Lower lobe of right lung (tissue), 2 donors: ENCODE measurements at regions not wholly inside any gene's neighbourhood (a gene's known extent, or its start where the extent isn't known, plus 50 kb on each side); places are given as distances from the start of the nearest gene placed in this dataset.

Source experiments
- ATAC-seq, 2 donors: fragments of 200-7000 bp; cut with Tn5 transposase; one replicate each; pipeline ENCODE4 v1.9.1; 2020 to 2022; ENCODE audit warnings: mild to moderate bottlenecking in 2 of 2, moderate library complexity in 2 of 2
- DNase-seq: peaks from one replicate; pipeline ENCODE4 v3.0.0-alpha.2; 2020
- H3K27ac ChIP-seq: fragments of 200-600 bp; one replicate; pipeline ENCODE4 v1.8.0; 2022
- H3K27me3 ChIP-seq: fragments of 200-600 bp; one replicate; pipeline ENCODE4 v1.8.0; 2022; ENCODE audit warnings: low read depth
- H3K36me3 ChIP-seq: fragments of 200-600 bp; one replicate; pipeline ENCODE4 v1.8.0; 2022; ENCODE audit warnings: mild to moderate bottlenecking
- H3K4me1 ChIP-seq: fragments of 200-600 bp; one replicate; pipeline ENCODE4 v1.8.0; 2022
- H3K4me3 ChIP-seq: fragments of 200-600 bp; one replicate; pipeline ENCODE4 v1.8.0; 2022; ENCODE audit warnings: mild to moderate bottlenecking
- H3K9me3 ChIP-seq: fragments of 200-600 bp; one replicate; pipeline ENCODE4 v1.8.0; 2022
- intact Hi-C: fragments of 100-400 bp; cut with DNase I; formaldehyde crosslinking; loops from one replicate; pipeline ENCODE4 v1.11.0; 2022
- TF ChIP-seq, protein P1 (sequence below): fragments of 200-600 bp; IDR thresholded peaks from one replicate; pipeline ENCODE4 v1.8.0; 2022; ENCODE audit warnings: antibody characterized with exemption, mild to moderate bottlenecking
- donor health status: DM: no; HTN: yes; CAD: no; lungs with severe emphysema.

- no peaks in the 10 kb centered on the region for H3K36me3 ChIP-seq
- TF ChIP-seq, protein P1, sequence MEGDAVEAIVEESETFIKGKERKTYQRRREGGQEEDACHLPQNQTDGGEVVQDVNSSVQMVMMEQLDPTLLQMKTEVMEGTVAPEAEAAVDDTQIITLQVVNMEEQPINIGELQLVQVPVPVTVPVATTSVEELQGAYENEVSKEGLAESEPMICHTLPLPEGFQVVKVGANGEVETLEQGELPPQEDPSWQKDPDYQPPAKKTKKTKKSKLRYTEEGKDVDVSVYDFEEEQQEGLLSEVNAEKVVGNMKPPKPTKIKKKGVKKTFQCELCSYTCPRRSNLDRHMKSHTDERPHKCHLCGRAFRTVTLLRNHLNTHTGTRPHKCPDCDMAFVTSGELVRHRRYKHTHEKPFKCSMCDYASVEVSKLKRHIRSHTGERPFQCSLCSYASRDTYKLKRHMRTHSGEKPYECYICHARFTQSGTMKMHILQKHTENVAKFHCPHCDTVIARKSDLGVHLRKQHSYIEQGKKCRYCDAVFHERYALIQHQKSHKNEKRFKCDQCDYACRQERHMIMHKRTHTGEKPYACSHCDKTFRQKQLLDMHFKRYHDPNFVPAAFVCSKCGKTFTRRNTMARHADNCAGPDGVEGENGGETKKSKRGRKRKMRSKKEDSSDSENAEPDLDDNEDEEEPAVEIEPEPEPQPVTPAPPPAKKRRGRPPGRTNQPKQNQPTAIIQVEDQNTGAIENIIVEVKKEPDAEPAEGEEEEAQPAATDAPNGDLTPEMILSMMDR, result no peak
- H3K27ac ChIP-seq, result no peak overlapping the region
- no peak overlapping the region for H3K4me3 ChIP-seq
- intact Hi-C loops, result no loop called here
- no peaks in the 10 kb centered on the region for H3K9me3 ChIP-seq
- no peaks in the 10 kb centered on the region for H3K27me3 ChIP-seq
- H3K4me1 ChIP-seq, result no peaks in the 10 kb centered on the region
- DNase-seq (no peak), ATAC-seq (no peak)
These were observed 215.8 kb upstream of the FZD8 start for GRCh38 chr10:35857860-35858259.

- ATAC-seq (no peak), DNase-seq (no peak)
- intact Hi-C loops, result no loop called here
- Histone ChIP-seq H3K27me3 (no peaks in the 10 kb centered on the region), H3K36me3 (no peaks in the 10 kb centered on the region), H3K4me3 (no peak overlapping the region), H3K4me1 (no peaks in the 10 kb centered on the region), H3K9me3 (no peaks in the 10 kb centered on the region), H3K27ac (no peak overlapping the region)
- TF ChIP-seq, protein P1, result no peak
These were observed 213.3 kb upstream of the FZD8 start for GRCh38 chr10:35855155-35855947.

GRCh38 chr10:35854661-35855060, 212.6 kb upstream of the FZD8 start:
- intact Hi-C loops, result no loop called here
- Histone ChIP-seq H3K4me1 (no peaks in the 10 kb centered on the region), H3K36me3 (no peaks in the 10 kb centered on the region), H3K27me3 (no peaks in the 10 kb centered on the region), H3K27ac (no peak overlapping the region), H3K9me3 (no peaks in the 10 kb centered on the region), H3K4me3 (no peak overlapping the region)
- no peak for ATAC-seq
- TF ChIP-seq, protein P1, result no peak
- no peak for DNase-seq

GRCh38 chr10:35852721-35853120, 210.6 kb upstream of the FZD8 start:
- no peaks in the 10 kb centered on the region for H3K9me3 ChIP-seq
- intact Hi-C loops, result no loop called here
- H3K27me3 ChIP-seq, result no peaks in the 10 kb centered on the region
- H3K36me3 ChIP-seq, result no peaks in the 10 kb centered on the region
- no peak overlapping the region for H3K27ac ChIP-seq
- H3K4me3 ChIP-seq, result no peak overlapping the region
- DNase-seq, result no peak
- no peaks in the 10 kb centered on the region for H3K4me1 ChIP-seq
- ATAC-seq, result no peak
- TF ChIP-seq, protein P1, result no peak

- ATAC-seq, result no peak
- intact Hi-C loops, result no loop called here
These were observed 206.3 kb upstream of the FZD8 start for GRCh38 chr10:35848412-35848811.

More at GRCh38 chr10:35848412-35848811, 206.3 kb upstream of the FZD8 start:
- H3K27ac ChIP-seq, result no peak overlapping the region
- no peaks in the 10 kb centered on the region for H3K27me3 ChIP-seq
- TF ChIP-seq, protein P1, result no peak
- H3K4me1 ChIP-seq, result no peaks in the 10 kb centered on the region
- no peaks in the 10 kb centered on the region for H3K9me3 ChIP-seq
- no peak overlapping the region for H3K4me3 ChIP-seq
- DNase-seq, result no peak
- no peaks in the 10 kb centered on the region for H3K36me3 ChIP-seq
